SK-N-MC (cell line): ENCODE measurements at regions not wholly inside any gene's neighbourhood (a gene's known extent, or its start where the extent isn't known, plus 50 kb on each side); places are given as distances from the start of the nearest gene placed in this dataset.

Experiments
- EZH2 ChIP-seq: fragments of 200-600 bp; sonication (generic); IDR thresholded peaks from one replicate; pipeline ENCODE4 v1.6.1; 2017; ENCODE audit warnings: antibody characterized with exemption
- POLR2AphosphoS5 ChIP-seq: IDR thresholded peaks from 2 replicates; pipeline ENCODE4 v1.6.1; 2012; ENCODE audit warnings: mild to moderate bottlenecking, low read depth, low read length, borderline replicate concordance

- TF ChIP-seq EZH2 (no peak), POLR2AphosphoS5 (no peak)
These were observed 61.3 kb upstream of the CAV2 start for GRCh38 chr7:116438267-116438666.
